ENCODE measurements at regions not wholly inside any gene's neighbourhood (a gene's known extent, or its start where the extent isn't known, plus 50 kb on each side); places are given as distances from the start of the nearest gene placed in this dataset.

DNA sequence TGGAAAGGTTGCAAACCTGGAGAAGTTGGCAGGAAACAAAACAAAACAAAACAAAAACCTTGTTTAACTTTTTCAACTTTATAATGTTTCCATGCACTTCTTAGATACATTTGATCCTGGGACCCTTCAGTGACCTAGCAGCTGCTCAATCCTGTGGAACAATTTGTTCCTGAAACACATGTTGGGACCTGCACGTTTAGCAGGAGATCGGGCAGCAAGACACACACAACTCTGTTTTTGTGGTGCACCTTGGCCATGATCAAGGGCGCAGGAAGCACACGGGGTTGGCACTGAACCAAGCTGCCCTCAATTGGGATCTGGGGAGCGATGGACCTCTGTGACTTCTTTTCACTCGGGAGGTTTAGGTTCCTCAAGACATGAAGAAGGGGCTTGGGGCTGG, 268.7 kb downstream of the LOXHD1 start:
- no TSS peak for BruUV-seq (replicated peaks)
- no peaks in the 10 kb centered on the region for H3K27me3 ChIP-seq (ENCODE audit: insufficient read depth, low read length)
- H3K9me2 ChIP-seq (ENCODE audit: insufficient read depth): no peaks in the 10 kb centered on the region
- no peaks in the 10 kb centered on the region for H3K79me2 ChIP-seq (ENCODE audit: insufficient read depth, low read length)
- RAD21 ChIA-PET (ENCODE audit: low non-redundant PET in 1 of 2, low total read pairs in 2 of 2, uncharacterized antibody in 2 of 2, unreplicated experiment in 2 of 2): no interaction called here
- POLR2A ChIA-PET: no interaction called here
- H3K4me2 ChIP-seq (ENCODE audit: low read length): no peak overlapping the region
- intact Hi-C loops (cut with micrococcal nuclease): no loop called here
- no peak overlapping the region for H3K4me3 ChIP-seq (replicated peaks in 1 of 2; ENCODE audit: low read depth in 1 of 2, low read length in 2 of 2)
- no peak for ATAC-seq
- H4K20me1 ChIP-seq (ENCODE audit: insufficient read depth): no peaks in the 10 kb centered on the region
- no peak overlapping the region for H3K27ac ChIP-seq (ENCODE audit: low read depth, low read length)
- H2AFZ ChIP-seq (ENCODE audit: low read depth, low read length, poor library complexity, severe bottlenecking): no peak overlapping the region
- H3K36me3 ChIP-seq (ENCODE audit: control insufficient read depth in 1 of 2, insufficient read depth in 2 of 2, low read length in 2 of 2): no peaks in the 10 kb centered on the region
- no peak overlapping the region for H3K9ac ChIP-seq (ENCODE audit: low read length)
- H3K9me3 ChIP-seq (ENCODE audit: control insufficient read depth in 1 of 2, insufficient read depth in 1 of 2, low read depth in 1 of 2, low read length in 2 of 2): no peaks in the 10 kb centered on the region
- H3K4me1 ChIP-seq (ENCODE audit: control insufficient read depth in 1 of 2, insufficient read depth in 2 of 2, low read length in 2 of 2): no peaks in the 10 kb centered on the region
- no peak for DNase-seq (ENCODE audit: low read depth, low spot score)
- CTCF ChIA-PET: no interaction called here
- no peak for TF ChIP-seq CEBPB (IDR thresholded peaks at IDR 0.05; ENCODE audit: low read depth)
- no peak for TF ChIP-seq EGR1 (IDR thresholded peaks at IDR 0.05; ENCODE audit: low read depth)
- no peak for TF ChIP-seq FOSL1 (IDR thresholded peaks at IDR 0.05; ENCODE audit: low read depth)
- TF ChIP-seq SP1 (IDR thresholded peaks at IDR 0.05; ENCODE audit: low read depth): no peak
- no peak for TF ChIP-seq ZFX (IDR thresholded peaks at IDR 0.05)
- no peak for TF ChIP-seq POLR2AphosphoS5 (IDR thresholded peaks at IDR 0.05; ENCODE audit: low read depth, low read length)
- no peak for TF ChIP-seq TCF7L2 (IDR thresholded peaks at IDR 0.05; ENCODE audit: borderline replicate concordance, extremely low read depth, insufficient read depth, insufficient read length)
- TF ChIP-seq, protein P1, sequence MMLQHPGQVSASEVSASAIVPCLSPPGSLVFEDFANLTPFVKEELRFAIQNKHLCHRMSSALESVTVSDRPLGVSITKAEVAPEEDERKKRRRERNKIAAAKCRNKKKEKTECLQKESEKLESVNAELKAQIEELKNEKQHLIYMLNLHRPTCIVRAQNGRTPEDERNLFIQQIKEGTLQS (IDR thresholded peaks at IDR 0.05): no peak
- TF ChIP-seq CBX3 (IDR thresholded peaks at IDR 0.05; ENCODE audit: low read depth): no peak
- TF ChIP-seq ELF1 (IDR thresholded peaks at IDR 0.05; ENCODE audit: borderline replicate concordance, low read depth): no peak
- no peak for TF ChIP-seq SIN3A (IDR thresholded peaks at IDR 0.05; ENCODE audit: low read depth)
- TF ChIP-seq, protein P2, sequence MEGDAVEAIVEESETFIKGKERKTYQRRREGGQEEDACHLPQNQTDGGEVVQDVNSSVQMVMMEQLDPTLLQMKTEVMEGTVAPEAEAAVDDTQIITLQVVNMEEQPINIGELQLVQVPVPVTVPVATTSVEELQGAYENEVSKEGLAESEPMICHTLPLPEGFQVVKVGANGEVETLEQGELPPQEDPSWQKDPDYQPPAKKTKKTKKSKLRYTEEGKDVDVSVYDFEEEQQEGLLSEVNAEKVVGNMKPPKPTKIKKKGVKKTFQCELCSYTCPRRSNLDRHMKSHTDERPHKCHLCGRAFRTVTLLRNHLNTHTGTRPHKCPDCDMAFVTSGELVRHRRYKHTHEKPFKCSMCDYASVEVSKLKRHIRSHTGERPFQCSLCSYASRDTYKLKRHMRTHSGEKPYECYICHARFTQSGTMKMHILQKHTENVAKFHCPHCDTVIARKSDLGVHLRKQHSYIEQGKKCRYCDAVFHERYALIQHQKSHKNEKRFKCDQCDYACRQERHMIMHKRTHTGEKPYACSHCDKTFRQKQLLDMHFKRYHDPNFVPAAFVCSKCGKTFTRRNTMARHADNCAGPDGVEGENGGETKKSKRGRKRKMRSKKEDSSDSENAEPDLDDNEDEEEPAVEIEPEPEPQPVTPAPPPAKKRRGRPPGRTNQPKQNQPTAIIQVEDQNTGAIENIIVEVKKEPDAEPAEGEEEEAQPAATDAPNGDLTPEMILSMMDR (IDR thresholded peaks at IDR 0.05 in 2 of 3, conservative IDR thresholded peaks at IDR 0.05 in 1 of 3; ENCODE audit: borderline replicate concordance in 1 of 3, insufficient read depth in 1 of 3, low read depth in 2 of 3, low read length in 2 of 3): no peak
- TF ChIP-seq RAD21 (IDR thresholded peaks at IDR 0.05; ENCODE audit: low read depth): no peak
- no peak for TF ChIP-seq ZNF274 (IDR thresholded peaks at IDR 0.05; ENCODE audit: low read depth, low read length)
- TF ChIP-seq EZH2phosphoT487 (IDR thresholded peaks at IDR 0.05; ENCODE audit: borderline replicate concordance): no peak

Data from HCT116 (cell line).